Caco-2 (cell line): ENCODE measurements at regions not wholly inside any gene's neighbourhood (a gene's known extent, or its start where the extent isn't known, plus 50 kb on each side); places are given as distances from the start of the nearest gene placed in this dataset.

Experiments used
- BruUV-seq: library from RNA; stranded (reverse); fragments of 400-500 nt; replicated peaks from 2 replicates; lab custom pipeline; 2021; lab: Mats Ljungman, UMichigan
- CTCF ChIA-PET: fragments of 300-600 bp; sonication (Branson Sonifier 250); formaldehyde crosslinking; loops from one replicate; lab custom pipeline; 2022; ENCODE audit warnings: antibody characterized with exemption; lab: Charles Lee
- POLR2A ChIA-PET: fragments of 300-600 bp; sonication (Branson Sonifier 250); formaldehyde crosslinking; loops from one replicate; lab custom pipeline; 2022; ENCODE audit warnings: antibody characterized with exemption; lab: Charles Lee
- DNase-seq, 2 experiments: peaks; one replicate each; pipeline versions ENCODE4 v3.0.0 to v3.0.0-alpha.2; 2020 to 2022
- H3K27me3 ChIP-seq: replicated peaks from 2 replicates; pipeline ENCODE4 v1.6.0; 2011; ENCODE audit warnings: low read length; ENCODE audit not compliant: control insufficient read depth, insufficient read depth
- H3K36me3 ChIP-seq: 2 replicates; pipeline ENCODE4 v1.5.1; 2011; ENCODE audit warnings: low read length; ENCODE audit not compliant: control insufficient read depth, insufficient read depth
- H3K4me1 ChIP-seq: fragments of 250-450 bp; sonication (Bioruptor Pico); 2 replicates; pipeline ENCODE4 v1.5.1; 2020; ENCODE audit warnings: mild to moderate bottlenecking
- H3K4me3 ChIP-seq: 2 replicates; pipeline ENCODE4 v1.5.1; 2011; ENCODE audit warnings: low read depth, mild to moderate bottlenecking, control low read depth, low read length
- H3K9me3 ChIP-seq: fragments of 250-450 bp; sonication (Bioruptor Pico); 2 replicates; pipeline ENCODE4 v1.5.1; 2020; ENCODE audit warnings: mild to moderate bottlenecking, moderate library complexity
- H3K27ac Mint-ChIP-seq: one replicate; pipeline ENCODE4 v1.8.0; 2022; ENCODE audit warnings: mixed read lengths; ENCODE audit not compliant: unreplicated experiment
- H3K27me3 Mint-ChIP-seq: one replicate; pipeline ENCODE4 v1.8.0; 2022; ENCODE audit warnings: mixed read lengths; ENCODE audit not compliant: insufficient read depth, unreplicated experiment
- H3K36me3 Mint-ChIP-seq: one replicate; pipeline ENCODE4 v1.8.0; 2022; ENCODE audit warnings: mild to moderate bottlenecking, mixed read lengths; ENCODE audit not compliant: insufficient read depth, unreplicated experiment
- H3K4me1 Mint-ChIP-seq: one replicate; pipeline ENCODE4 v1.8.0; 2022; ENCODE audit warnings: low read depth, mixed read lengths; ENCODE audit not compliant: unreplicated experiment
- H3K4me3 Mint-ChIP-seq: one replicate; pipeline ENCODE4 v1.8.0; 2022; ENCODE audit warnings: mild to moderate bottlenecking, moderate library complexity, mixed read lengths; ENCODE audit not compliant: unreplicated experiment
- H3K9me3 Mint-ChIP-seq: one replicate; pipeline ENCODE4 v1.8.0; 2022; ENCODE audit warnings: mixed read lengths; ENCODE audit not compliant: unreplicated experiment
- intact Hi-C: fragments of 100-400 bp; cut with micrococcal nuclease; formaldehyde crosslinking; loops from one replicate; pipeline ENCODE4 v1.10.0; 2022; ENCODE audit not compliant: unreplicated experiment
- TF ChIP-seq, protein P1 (sequence below), 2 experiments: fragments of 200-600 bp in 1 of 2; IDR thresholded peaks; 1 replicate in 1 of 2; 2 replicates in 1 of 2; pipeline versions ENCODE4 v1.5.1 to v1.8.0; 2011 to 2022; ENCODE audit warnings: antibody characterized with exemption in 1 of 2, control low read depth in 1 of 2, inconsistent platforms in 1 of 2, low read depth in 1 of 2, low read length in 1 of 2, mild to moderate bottlenecking in 1 of 2, moderate library complexity in 1 of 2; ENCODE audit not compliant: insufficient read depth in 1 of 2, severe bottlenecking in 1 of 2, unreplicated experiment in 1 of 2

GRCh38 chr12:114936148-114937079, 252.4 kb upstream of the TBX3 start:
- no peaks in the 10 kb centered on the region for H3K27me3 ChIP-seq
- H3K4me3 ChIP-seq: no peak overlapping the region
- POLR2A ChIA-PET: no interaction called here
- H3K27me3 Mint-ChIP-seq: no peaks in the 10 kb centered on the region
- no peaks in the 10 kb centered on the region for H3K9me3 ChIP-seq
- CTCF ChIA-PET: no interaction called here
- TF ChIP-seq, protein P1, sequence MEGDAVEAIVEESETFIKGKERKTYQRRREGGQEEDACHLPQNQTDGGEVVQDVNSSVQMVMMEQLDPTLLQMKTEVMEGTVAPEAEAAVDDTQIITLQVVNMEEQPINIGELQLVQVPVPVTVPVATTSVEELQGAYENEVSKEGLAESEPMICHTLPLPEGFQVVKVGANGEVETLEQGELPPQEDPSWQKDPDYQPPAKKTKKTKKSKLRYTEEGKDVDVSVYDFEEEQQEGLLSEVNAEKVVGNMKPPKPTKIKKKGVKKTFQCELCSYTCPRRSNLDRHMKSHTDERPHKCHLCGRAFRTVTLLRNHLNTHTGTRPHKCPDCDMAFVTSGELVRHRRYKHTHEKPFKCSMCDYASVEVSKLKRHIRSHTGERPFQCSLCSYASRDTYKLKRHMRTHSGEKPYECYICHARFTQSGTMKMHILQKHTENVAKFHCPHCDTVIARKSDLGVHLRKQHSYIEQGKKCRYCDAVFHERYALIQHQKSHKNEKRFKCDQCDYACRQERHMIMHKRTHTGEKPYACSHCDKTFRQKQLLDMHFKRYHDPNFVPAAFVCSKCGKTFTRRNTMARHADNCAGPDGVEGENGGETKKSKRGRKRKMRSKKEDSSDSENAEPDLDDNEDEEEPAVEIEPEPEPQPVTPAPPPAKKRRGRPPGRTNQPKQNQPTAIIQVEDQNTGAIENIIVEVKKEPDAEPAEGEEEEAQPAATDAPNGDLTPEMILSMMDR (IDR thresholded peaks at IDR 0.05; ENCODE audit: insufficient read depth in 1 of 2, low read depth in 1 of 2, low read length in 1 of 2, severe bottlenecking in 1 of 2, unreplicated experiment in 1 of 2): no peak
- H3K4me3 Mint-ChIP-seq: no peak overlapping the region
- H3K36me3 Mint-ChIP-seq: no peaks in the 10 kb centered on the region
- no peak for DNase-seq
- H3K27ac Mint-ChIP-seq: no peak overlapping the region
- peaks cover 7% of the 10 kb centered on the region for H3K4me1 Mint-ChIP-seq
- intact Hi-C loops: no loop called here
- H3K9me3 Mint-ChIP-seq: peaks cover 4% of the 10 kb centered on the region
- no peaks in the 10 kb centered on the region for H3K36me3 ChIP-seq
- no TSS peak for BruUV-seq
- H3K4me1 ChIP-seq: peaks cover 20% of the 10 kb centered on the region

GRCh38 chr12:114935658-114936057, 251.7 kb upstream of the TBX3 start:
- no peak overlapping the region for H3K4me3 Mint-ChIP-seq
- CTCF ChIA-PET: interaction anchor here (0.6 to 0.7 kb wide), 2 partner anchors 17 to 1627 kb away, joined by 4 to 5 read pairs; no protein-coding TSS in a partner anchor
- Histone ChIP-seq H3K4me3 (no peak overlapping the region), H3K4me1 (peaks cover 20% of the 10 kb centered on the region), H3K36me3 (no peaks in the 10 kb centered on the region), H3K27me3 (no peaks in the 10 kb centered on the region), H3K9me3 (peaks cover 7% of the 10 kb centered on the region; the same call in 1 of the 2 replicates)
- no peaks in the 10 kb centered on the region for H3K27me3 Mint-ChIP-seq
- peaks cover 7% of the 10 kb centered on the region for H3K4me1 Mint-ChIP-seq
- no peak for DNase-seq
- H3K36me3 Mint-ChIP-seq: no peaks in the 10 kb centered on the region
- intact Hi-C loops: no loop called here
- H3K27ac Mint-ChIP-seq: no peak overlapping the region
- TF ChIP-seq, protein P1 (IDR thresholded peaks at IDR 0.05; ENCODE audit: insufficient read depth in 1 of 2, low read depth in 1 of 2, low read length in 1 of 2, severe bottlenecking in 1 of 2, unreplicated experiment in 1 of 2): peak in 1 of 2 experiments; percentile 19
- no TSS peak for BruUV-seq
- H3K9me3 Mint-ChIP-seq: peaks cover 12% of the 10 kb centered on the region
- POLR2A ChIA-PET: interaction anchor here (0.6 kb wide), 1 partner anchor 129 kb away, joined by 9 read pairs; no protein-coding TSS in a partner anchor

GRCh38 chr12:114933428-114934160, 249.6 kb upstream of the TBX3 start:
- DNase-seq: peak; percentile 43 to 73
- no peaks in the 10 kb centered on the region for H3K36me3 ChIP-seq
- H3K27me3 ChIP-seq: no peaks in the 10 kb centered on the region
- no peak overlapping the region for H3K4me3 ChIP-seq
- TF ChIP-seq, protein P1 (IDR thresholded peaks at IDR 0.05; ENCODE audit: insufficient read depth in 1 of 2, low read depth in 1 of 2, low read length in 1 of 2, severe bottlenecking in 1 of 2, unreplicated experiment in 1 of 2): no peak
- ChIA-PET POLR2A (no interaction called here), CTCF (interaction anchor here (0.6 to 0.8 kb wide), 2 partner anchors 11 to 230 kb away, joined by 3 to 4 read pairs; no protein-coding TSS in a partner anchor)
- peaks cover 20% of the 10 kb centered on the region for H3K4me1 ChIP-seq
- peaks cover 8% of the 10 kb centered on the region; the same call in 1 of the 2 replicates for H3K9me3 ChIP-seq
- Mint-ChIP-seq H3K27ac (peak overlapping the region; percentile 36), H3K4me3 (no peak overlapping the region), H3K36me3 (no peaks in the 10 kb centered on the region), H3K9me3 (peaks cover 22% of the 10 kb centered on the region), H3K27me3 (no peaks in the 10 kb centered on the region), H3K4me1 (peaks cover 7% of the 10 kb centered on the region)
- intact Hi-C loops: no loop called here
- no TSS peak for BruUV-seq
